C1 segment of cervical spinal cord (tissue), 14 donors: ENCODE measurements at regions not wholly inside any gene's neighbourhood (a gene's known extent, or its start where the extent isn't known, plus 50 kb on each side); places are given as distances from the start of the nearest gene placed in this dataset.
"Not testable (repeated sequence)": the region's sequence is repeated elsewhere in the genome, so short reads cannot be mapped to it uniquely, and the experiment has no call there.

Experiments
- DNase-seq, 14 donors: peaks; one replicate each; lab custom pipeline; 2025; lab: John Stamatoyannopoulos, UW

DNA sequence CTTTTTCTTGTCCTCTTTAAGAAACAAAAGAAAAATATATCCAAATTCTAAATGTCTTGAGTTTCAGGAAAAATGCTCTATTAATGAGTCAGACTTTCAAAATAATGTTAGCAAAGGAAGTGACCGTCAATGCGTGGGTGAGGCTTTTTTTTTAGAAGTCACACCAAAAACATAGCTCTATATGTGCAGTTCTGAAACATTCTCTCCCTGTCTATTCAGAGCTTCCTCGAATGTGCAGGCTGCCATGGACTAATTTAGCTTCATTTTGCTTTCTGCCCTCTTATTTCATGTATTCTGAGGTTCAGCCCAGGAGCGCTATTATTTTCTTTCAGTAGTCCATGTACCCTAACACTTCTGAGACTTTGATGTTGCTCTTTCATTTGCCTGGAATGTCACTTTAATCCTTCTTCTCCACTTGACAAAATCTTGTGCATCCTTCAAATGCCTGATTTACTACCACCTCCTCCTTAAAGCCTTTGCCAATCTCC lies 72.5 kb upstream of the RASA1 start:
- no peak for DNase-seq

DNA sequence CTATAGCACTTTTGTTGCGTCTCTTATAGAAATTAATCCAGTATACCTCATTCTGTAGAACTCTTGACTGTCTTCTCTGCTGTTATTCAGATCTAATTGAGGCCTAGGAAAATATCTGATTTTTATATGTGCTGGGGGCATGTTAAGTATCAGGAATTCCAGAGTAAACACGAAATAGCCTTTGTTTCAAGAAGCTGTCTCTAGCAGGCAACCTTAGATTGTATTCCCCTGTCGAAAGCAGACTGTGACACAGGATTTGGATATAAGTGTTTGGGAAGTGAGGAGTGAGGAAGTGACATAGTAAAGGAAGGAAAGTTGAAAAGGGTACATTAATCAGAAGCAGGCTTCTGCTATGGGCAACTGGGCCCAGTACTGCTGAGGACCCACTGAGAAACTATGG lies 72.1 kb upstream of the RASA1 start:
- DNase-seq, result no peak

- no peak for DNase-seq
Measured at GRCh38 chr5:87198010-87198409, 69.7 kb upstream of the RASA1 start.

GRCh38 chr5:87199246-87199645 lies 68.4 kb upstream of the RASA1 start:
- DNase-seq, result not testable (repeated sequence)

DNA sequence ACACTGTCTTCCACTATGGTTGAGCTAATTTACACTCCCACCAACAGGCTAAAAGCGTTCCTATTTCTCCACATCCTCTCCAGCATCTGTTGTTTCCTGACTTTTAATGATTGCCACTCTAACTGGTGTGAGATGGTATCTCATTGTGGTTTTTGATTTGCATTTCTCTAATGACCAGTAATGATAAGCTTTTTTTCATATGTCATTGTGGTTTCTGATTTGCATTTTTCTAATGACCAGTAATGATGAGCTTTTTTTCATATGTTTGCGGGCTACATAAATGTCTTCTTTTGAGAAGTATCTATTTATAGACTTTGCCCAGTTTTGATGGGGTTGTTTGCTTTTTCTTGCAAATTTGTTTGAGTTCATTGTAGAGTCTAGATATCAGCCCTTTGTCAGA lies 68.0 kb upstream of the RASA1 start:
- not testable (repeated sequence) for DNase-seq

DNA sequence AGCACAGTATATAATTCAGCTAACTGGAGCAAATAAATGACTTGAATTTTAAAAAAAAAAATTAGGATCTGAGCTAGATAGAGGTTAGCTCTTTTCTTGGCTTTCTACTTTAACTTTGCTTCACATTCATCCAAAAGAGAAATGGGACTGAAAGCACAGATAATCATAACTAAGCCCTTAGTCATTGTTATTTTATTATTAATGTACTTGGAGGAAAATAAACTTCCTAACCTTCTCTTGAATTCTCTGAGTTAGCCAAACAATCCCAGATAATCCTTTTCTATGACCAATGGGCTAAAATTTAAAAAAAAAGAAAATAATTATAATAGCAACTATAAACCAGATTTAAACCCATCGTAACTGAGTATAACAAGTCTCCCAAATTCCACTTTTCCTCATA lies 57.6 kb upstream of the RASA1 start:
- no peak for DNase-seq

GRCh38 chr5:87210743-87211142 lies 56.9 kb upstream of the RASA1 start:
- DNase-seq, result no peak

DNA sequence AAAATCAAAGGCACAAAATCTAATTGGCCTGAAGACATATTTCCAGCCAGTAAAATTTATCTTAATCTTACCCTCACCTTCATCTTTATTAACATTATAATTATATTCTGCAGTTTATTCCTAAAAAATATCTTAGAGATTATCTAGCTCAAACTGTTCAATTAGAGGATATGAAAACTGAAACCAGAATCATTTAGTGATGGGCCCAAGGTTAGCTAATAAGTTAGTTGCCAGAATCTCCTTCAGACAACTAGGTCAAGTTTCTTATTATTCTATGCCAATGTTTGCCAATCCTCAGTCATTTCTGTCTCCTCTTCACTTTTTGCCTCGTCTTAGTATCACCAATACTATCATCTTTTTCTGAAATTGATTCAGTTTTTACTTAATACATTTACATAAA lies 56.0 kb upstream of the RASA1 start:
- no peak for DNase-seq

- not testable (repeated sequence) for DNase-seq
Measured at GRCh38 chr5:87212183-87212582, 55.5 kb upstream of the RASA1 start.

DNA sequence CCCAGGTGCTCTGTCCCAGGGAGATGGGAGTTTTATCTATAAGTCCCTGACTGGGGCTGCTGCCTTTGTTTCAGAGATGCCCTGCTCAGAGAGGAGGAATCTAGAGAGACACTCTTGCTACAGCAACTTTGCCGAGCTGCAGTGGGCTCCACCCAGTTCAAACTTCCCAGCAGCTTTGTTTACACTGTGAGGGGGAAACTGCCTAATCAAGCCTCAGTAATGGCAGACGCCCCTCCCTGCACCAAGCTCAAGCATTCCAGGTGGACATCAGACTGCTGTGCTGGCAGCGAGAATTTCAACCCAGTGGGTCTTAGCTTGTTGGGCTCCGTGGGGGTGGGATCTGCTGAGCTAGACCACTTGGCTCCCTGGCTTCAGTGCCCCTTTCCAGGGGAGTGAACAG lies 50.2 kb upstream of the RASA1 start:
- not testable (repeated sequence) for DNase-seq
